Tibial artery (tissue), 4 donors: ENCODE measurements at regions not wholly inside any gene's neighbourhood (a gene's known extent, or its start where the extent isn't known, plus 50 kb on each side); places are given as distances from the start of the nearest gene placed in this dataset.

Source experiments
- DNase-seq, 2 donors: peaks; one replicate each; pipeline ENCODE4 v3.0.0-alpha.2; 2019
- H3K27ac ChIP-seq, 2 donors: fragments of 200-600 bp; sonication (generic) in 1 of 2; 1 replicate in 1 of 2; 2 replicates in 1 of 2; pipeline ENCODE4 v1.5.1; 2018 to 2019; ENCODE audit warnings: mild to moderate bottlenecking in 1 of 2
- H3K27me3 ChIP-seq, 2 donors: fragments of 200-600 bp; sonication (generic) in 1 of 2; one replicate each; pipeline versions ENCODE4 v1.5.1 to v1.6.0; 2016 to 2019
- H3K36me3 ChIP-seq, 3 donors: fragments of 200-600 bp; sonication (generic) in 2 of 3; one replicate each; pipeline ENCODE4 v1.5.1; 2016 to 2019; ENCODE audit warnings: mild to moderate bottlenecking in 2 of 3
- H3K4me1 ChIP-seq, 4 donors: fragments of 200-600 bp; sonication (generic) in 2 of 4; 1 replicate in 3 of 4; 2 replicates in 1 of 4; pipeline ENCODE4 v1.5.1; 2016 to 2019
- H3K4me3 ChIP-seq, 2 donors: fragments of 200-600 bp; sonication (generic) in 1 of 2; 1 replicate in 1 of 2; 2 replicates in 1 of 2; pipeline ENCODE4 v1.5.1; 2018 to 2019; ENCODE audit warnings: mild to moderate bottlenecking in 2 of 2
- H3K9me3 ChIP-seq, 3 donors: fragments of 200-600 bp; sonication (generic) in 1 of 3; one replicate each; pipeline ENCODE4 v1.5.1; 2016 to 2019
- intact Hi-C: fragments of 100-400 bp; cut with DNase I; formaldehyde crosslinking; loops from one replicate; pipeline ENCODE4 v1.15.0; 2023; ENCODE audit warnings: low total_unique reads
- TF ChIP-seq, protein P1 (sequence below), 2 experiments: fragments of 200-600 bp in 1 of 2; fragments of 450-650 bp in 1 of 2; IDR thresholded peaks; one replicate each; pipeline ENCODE4 v1.5.1; 2017 to 2019; ENCODE audit warnings: antibody characterized with exemption in 2 of 2, mild to moderate bottlenecking in 1 of 2, moderate library complexity in 1 of 2

DNA sequence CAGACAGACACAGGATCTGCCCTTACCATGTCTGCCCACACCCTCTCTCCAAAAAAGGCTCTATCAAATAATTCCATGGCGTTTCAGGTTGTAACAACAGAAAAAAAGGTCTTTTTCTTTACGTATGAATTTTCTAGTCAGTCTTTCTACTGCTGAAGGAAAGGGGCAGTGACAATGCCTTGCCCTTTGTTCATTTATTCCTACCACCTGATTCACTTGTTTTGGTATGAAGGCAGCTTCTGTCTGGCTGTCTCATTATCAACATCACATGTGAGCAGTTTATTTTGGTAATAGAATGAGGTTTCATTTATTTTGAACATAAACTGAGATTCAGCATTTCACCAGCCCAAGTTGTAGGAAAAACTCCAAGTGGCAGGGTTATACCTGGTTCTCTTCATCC is 94.3 kb upstream of the KLF7 start:
- DNase-seq: no peak
- H3K4me3 ChIP-seq: no peak overlapping the region
- no peaks in the 10 kb centered on the region for H3K27me3 ChIP-seq
- intact Hi-C loops: no loop called here
- H3K36me3 ChIP-seq: no peaks in the 10 kb centered on the region
- H3K9me3 ChIP-seq: no peaks in the 10 kb centered on the region
- TF ChIP-seq, protein P1, sequence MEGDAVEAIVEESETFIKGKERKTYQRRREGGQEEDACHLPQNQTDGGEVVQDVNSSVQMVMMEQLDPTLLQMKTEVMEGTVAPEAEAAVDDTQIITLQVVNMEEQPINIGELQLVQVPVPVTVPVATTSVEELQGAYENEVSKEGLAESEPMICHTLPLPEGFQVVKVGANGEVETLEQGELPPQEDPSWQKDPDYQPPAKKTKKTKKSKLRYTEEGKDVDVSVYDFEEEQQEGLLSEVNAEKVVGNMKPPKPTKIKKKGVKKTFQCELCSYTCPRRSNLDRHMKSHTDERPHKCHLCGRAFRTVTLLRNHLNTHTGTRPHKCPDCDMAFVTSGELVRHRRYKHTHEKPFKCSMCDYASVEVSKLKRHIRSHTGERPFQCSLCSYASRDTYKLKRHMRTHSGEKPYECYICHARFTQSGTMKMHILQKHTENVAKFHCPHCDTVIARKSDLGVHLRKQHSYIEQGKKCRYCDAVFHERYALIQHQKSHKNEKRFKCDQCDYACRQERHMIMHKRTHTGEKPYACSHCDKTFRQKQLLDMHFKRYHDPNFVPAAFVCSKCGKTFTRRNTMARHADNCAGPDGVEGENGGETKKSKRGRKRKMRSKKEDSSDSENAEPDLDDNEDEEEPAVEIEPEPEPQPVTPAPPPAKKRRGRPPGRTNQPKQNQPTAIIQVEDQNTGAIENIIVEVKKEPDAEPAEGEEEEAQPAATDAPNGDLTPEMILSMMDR (IDR thresholded peaks at IDR 0.05): no peak
- H3K4me1 ChIP-seq: peaks cover 5 to 46% (median 26%) of the 10 kb centered on the region in 4 donors
- H3K27ac ChIP-seq: peak overlapping the region in 1 of 2 donors; percentile 61

DNA sequence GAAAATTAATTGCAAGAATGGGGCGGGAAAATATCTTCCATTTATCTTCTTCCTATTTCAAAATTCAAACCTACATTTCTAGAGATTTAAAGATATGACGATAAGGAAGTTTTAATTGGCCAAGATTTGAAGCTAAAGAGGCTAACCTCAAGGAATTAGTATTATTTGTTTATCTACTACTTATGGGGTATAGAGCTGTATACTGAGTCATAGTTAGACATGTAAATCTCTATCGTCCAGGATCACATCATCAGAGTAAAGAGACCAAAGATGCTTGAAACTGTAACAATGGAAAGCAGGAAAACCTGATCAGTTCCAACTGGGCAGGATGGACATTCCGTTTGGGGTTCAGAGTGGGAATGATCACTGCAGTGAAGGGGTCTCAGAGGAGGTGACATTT is 95.2 kb upstream of the KLF7 start:
- Histone ChIP-seq H3K4me1 (peaks cover 5 to 46% (median 26%) of the 10 kb centered on the region in 4 donors), H3K27me3 (no peaks in the 10 kb centered on the region), H3K9me3 (no peaks in the 10 kb centered on the region), H3K27ac (no peak overlapping the region), H3K36me3 (no peaks in the 10 kb centered on the region), H3K4me3 (no peak overlapping the region)
- TF ChIP-seq, protein P1 (IDR thresholded peaks at IDR 0.05): no peak
- DNase-seq: no peak
- intact Hi-C loops: no loop called here

DNA sequence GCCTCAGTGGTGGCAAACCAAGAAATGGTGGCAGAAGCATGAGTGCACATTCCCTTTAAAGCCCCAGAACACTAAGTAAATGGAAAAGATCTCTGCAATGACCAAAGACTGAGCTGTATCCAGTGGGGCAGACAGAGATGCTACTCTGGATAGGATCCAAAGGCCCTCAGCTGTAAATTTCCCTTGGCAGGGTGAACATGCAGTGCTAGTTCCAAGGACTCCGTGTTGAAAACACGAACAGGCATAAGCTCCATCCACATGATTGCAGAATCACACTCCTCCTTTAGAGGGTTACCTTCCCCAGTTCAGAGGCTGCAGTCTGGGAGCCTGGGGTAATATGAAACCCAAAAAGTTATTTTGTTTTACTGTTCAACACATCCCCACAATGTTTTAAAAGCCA is 98.6 kb upstream of the KLF7 start:
- Histone ChIP-seq H3K9me3 (no peaks in the 10 kb centered on the region), H3K36me3 (no peaks in the 10 kb centered on the region), H3K4me3 (no peak overlapping the region), H3K27me3 (no peaks in the 10 kb centered on the region), H3K4me1 (peaks cover 0 to 14% (median 4%) of the 10 kb centered on the region in 4 donors), H3K27ac (no peak overlapping the region)
- DNase-seq: no peak
- intact Hi-C loops: no loop called here
- TF ChIP-seq, protein P1 (IDR thresholded peaks at IDR 0.05): no peak

DNA sequence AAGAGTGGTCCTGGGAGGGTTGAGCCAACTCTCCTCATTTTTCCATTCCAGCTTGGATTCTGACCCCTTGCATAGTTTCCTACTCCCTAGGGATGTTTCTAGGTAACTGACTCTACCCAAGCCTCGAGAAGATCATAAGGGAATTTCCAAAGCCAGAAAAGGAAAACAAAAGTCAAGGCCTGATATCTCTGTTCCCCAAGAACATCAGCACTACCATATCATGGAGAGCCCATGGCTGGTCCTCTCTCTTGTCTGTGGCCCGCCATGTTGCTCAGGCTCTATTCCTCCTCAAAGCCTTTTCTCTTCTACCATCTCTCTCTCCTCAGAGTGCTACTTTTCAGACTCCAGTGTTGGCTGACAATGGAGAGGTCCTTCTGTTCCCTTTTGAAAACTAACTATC is 99.6 kb upstream of the KLF7 start:
- H3K4me1 ChIP-seq: peaks cover 0 to 4% (median 0%) of the 10 kb centered on the region in 4 donors
- DNase-seq: no peak
- H3K36me3 ChIP-seq: no peaks in the 10 kb centered on the region
- no peaks in the 10 kb centered on the region for H3K9me3 ChIP-seq
- H3K27me3 ChIP-seq: no peaks in the 10 kb centered on the region
- no peak overlapping the region for H3K4me3 ChIP-seq
- intact Hi-C loops: no loop called here
- TF ChIP-seq, protein P1 (IDR thresholded peaks at IDR 0.05): no peak
- no peak overlapping the region for H3K27ac ChIP-seq

DNA sequence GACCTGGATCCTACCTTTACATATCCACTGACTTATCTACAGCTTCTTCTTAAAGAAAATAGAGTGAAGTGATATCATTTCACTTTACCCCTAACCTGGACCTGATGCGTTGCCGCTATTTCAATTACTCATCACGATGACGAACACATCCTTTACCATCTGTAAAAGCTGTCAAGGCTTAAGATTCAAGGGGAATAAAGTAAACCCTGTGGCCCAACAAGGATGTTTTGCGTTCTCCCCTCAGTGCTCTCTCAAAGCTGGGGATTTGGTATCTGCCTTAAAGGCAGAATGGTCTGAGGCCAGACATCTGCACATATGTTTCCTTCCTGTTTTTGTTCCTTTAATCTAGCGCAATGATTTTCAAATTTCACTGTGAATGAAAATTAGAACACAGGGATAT is 100.1 kb upstream of the KLF7 start:
- no peak for DNase-seq
- intact Hi-C loops: no loop called here
- no peaks in the 10 kb centered on the region for H3K4me1 ChIP-seq
- TF ChIP-seq, protein P1 (IDR thresholded peaks at IDR 0.05): no peak
- no peaks in the 10 kb centered on the region for H3K27me3 ChIP-seq
- no peak overlapping the region for H3K27ac ChIP-seq
- H3K36me3 ChIP-seq: no peaks in the 10 kb centered on the region
- H3K4me3 ChIP-seq: no peak overlapping the region
- H3K9me3 ChIP-seq: no peaks in the 10 kb centered on the region

DNA sequence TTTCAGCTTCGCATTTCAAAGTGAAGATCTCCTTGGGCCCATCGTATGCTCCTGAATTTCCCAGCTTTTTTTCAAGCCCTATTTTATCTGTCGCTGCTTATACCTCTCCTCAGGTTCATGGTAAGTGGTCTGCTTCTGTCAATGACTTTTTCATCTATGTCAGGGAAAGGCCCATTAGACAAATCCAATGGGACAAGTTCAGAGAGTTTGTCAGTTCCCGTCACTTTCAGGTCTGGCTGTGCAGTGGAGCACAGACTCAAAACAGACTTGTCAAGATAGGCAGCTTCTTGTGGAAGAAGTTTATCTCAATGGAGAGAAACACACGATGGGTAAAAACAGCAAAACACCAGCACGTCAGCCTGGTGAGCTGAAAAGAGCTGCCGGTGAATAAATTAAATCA is 100.9 kb upstream of the KLF7 start:
- DNase-seq: no peak
- Histone ChIP-seq H3K27ac (no peak overlapping the region), H3K4me3 (no peak overlapping the region), H3K27me3 (no peaks in the 10 kb centered on the region), H3K9me3 (no peaks in the 10 kb centered on the region), H3K4me1 (no peaks in the 10 kb centered on the region), H3K36me3 (no peaks in the 10 kb centered on the region)
- TF ChIP-seq, protein P1 (IDR thresholded peaks at IDR 0.05): no peak
- intact Hi-C loops: no loop called here
